ENCODE measurements at regions not wholly inside any gene's neighbourhood (a gene's known extent, or its start where the extent isn't known, plus 50 kb on each side); places are given as distances from the start of the nearest gene placed in this dataset.

DNA sequence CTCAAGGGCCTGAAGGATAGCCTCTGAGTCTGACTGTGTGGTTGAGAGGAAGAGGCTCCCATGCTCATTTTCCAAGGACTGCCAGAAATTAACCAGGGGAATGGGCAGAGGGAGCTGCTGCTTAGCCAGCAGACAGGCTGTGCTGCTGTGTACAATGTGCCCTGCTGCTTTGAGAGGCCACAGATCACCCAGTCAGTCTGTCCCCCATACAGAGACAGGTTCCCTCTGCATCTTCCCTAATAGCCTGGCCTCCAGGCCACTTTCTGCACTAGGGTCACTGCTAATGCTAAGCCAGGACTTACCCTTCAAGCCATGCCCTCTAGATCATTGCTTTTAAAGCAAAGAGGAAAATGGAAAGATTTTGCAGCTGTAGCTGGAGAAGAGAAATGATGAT, 341.1 kb downstream of the CYRIA start:
- TF ChIP-seq, protein P1, sequence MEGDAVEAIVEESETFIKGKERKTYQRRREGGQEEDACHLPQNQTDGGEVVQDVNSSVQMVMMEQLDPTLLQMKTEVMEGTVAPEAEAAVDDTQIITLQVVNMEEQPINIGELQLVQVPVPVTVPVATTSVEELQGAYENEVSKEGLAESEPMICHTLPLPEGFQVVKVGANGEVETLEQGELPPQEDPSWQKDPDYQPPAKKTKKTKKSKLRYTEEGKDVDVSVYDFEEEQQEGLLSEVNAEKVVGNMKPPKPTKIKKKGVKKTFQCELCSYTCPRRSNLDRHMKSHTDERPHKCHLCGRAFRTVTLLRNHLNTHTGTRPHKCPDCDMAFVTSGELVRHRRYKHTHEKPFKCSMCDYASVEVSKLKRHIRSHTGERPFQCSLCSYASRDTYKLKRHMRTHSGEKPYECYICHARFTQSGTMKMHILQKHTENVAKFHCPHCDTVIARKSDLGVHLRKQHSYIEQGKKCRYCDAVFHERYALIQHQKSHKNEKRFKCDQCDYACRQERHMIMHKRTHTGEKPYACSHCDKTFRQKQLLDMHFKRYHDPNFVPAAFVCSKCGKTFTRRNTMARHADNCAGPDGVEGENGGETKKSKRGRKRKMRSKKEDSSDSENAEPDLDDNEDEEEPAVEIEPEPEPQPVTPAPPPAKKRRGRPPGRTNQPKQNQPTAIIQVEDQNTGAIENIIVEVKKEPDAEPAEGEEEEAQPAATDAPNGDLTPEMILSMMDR (IDR thresholded peaks at IDR 0.05; ENCODE audit: low read length) = no peak
- TF ChIP-seq EZH2 (IDR thresholded peaks at IDR 0.05; ENCODE audit: borderline replicate concordance, low read length) = no peak
